ENCODE measurements at regions not wholly inside any gene's neighbourhood (a gene's known extent, or its start where the extent isn't known, plus 50 kb on each side); places are given as distances from the start of the nearest gene placed in this dataset.

GRCh38 chr13:89951341-89951740 is 1396.1 kb upstream of the MIR17HG start:
- Histone ChIP-seq H3K27ac (no peak overlapping the region), H3K4me3 (no peak overlapping the region), H3K27me3 (ENCODE audit: low read depth) (no peaks in the 10 kb centered on the region), H3K36me3 (no peaks in the 10 kb centered on the region), H3K4me1 (no peaks in the 10 kb centered on the region), H3K9me3 (no peaks in the 10 kb centered on the region)
- intact Hi-C loops (cut with DNase I), result no loop called here
- DNase-seq, result no peak
- TF ChIP-seq CTCF (IDR thresholded peaks at IDR 0.05), result no peak
- no peak for ATAC-seq

GRCh38 chr13:89953581-89953980 is 1393.9 kb upstream of the MIR17HG start:
- Histone ChIP-seq H3K36me3 (no peaks in the 10 kb centered on the region), H3K27ac (no peak overlapping the region), H3K27me3 (ENCODE audit: low read depth) (no peaks in the 10 kb centered on the region), H3K4me1 (no peaks in the 10 kb centered on the region), H3K4me3 (no peak overlapping the region), H3K9me3 (no peaks in the 10 kb centered on the region)
- intact Hi-C loops (cut with DNase I), result no loop called here
- no peak for ATAC-seq
- no peak for TF ChIP-seq CTCF (IDR thresholded peaks at IDR 0.05)
- no peak for DNase-seq

GRCh38 chr13:89955773-89956172 is 1391.7 kb upstream of the MIR17HG start:
- intact Hi-C loops (cut with DNase I), result no loop called here
- TF ChIP-seq CTCF (IDR thresholded peaks at IDR 0.05), result no peak
- ATAC-seq (no peak), DNase-seq (no peak)
- no peaks in the 10 kb centered on the region for H3K36me3 ChIP-seq
- no peaks in the 10 kb centered on the region for H3K9me3 ChIP-seq
- no peak overlapping the region for H3K27ac ChIP-seq
- no peaks in the 10 kb centered on the region for H3K27me3 ChIP-seq (ENCODE audit: low read depth)
- no peak overlapping the region for H3K4me3 ChIP-seq
- no peaks in the 10 kb centered on the region for H3K4me1 ChIP-seq

DNA sequence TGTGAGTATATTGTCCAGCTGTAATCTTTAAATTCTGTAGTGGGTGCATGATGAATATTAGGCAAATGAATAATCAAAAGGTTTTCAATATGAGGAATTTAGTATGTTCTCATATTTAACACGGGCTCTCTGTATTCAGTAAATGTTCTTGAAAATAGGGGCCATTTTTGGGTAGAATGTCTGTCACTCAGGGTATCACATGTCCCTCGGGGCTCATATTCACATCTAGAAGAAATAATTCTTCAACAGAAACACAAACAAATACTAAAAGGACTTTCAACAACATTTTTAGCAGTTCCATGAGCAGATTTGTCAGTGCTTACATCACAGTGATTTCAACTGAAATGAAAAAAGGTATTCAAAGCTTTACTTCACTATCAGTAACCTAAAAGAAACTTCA is 1388.4 kb upstream of the MIR17HG start:
- intact Hi-C loops (cut with DNase I), result no loop called here
- no peak for TF ChIP-seq CTCF (IDR thresholded peaks at IDR 0.05)
- Histone ChIP-seq H3K27ac (no peak overlapping the region), H3K4me3 (no peak overlapping the region), H3K36me3 (no peaks in the 10 kb centered on the region), H3K9me3 (no peaks in the 10 kb centered on the region), H3K27me3 (ENCODE audit: low read depth) (no peaks in the 10 kb centered on the region), H3K4me1 (no peaks in the 10 kb centered on the region)
- DNase-seq (no peak), ATAC-seq (no peak)

DNA sequence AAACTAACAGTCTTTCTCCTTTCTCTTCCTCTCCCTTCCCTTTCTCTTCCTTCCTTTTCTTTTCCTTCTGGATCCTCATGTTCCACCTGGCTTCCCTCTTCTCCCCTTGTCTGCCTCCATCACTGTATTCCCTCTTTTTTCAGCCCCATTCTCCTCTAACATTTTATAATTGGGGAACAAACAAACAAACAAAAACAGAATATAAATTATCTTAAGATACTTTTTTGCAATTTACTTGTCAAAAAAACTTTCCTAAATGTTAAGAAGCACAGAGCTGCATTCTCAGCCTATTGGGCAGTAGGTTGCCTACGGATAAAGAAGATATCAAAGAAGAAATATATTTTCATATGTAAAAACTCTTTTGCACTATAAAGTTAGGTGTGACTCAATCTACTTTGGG is 1382.2 kb upstream of the MIR17HG start:
- DNase-seq (no peak), ATAC-seq (no peak)
- no peaks in the 10 kb centered on the region for H3K27me3 ChIP-seq (ENCODE audit: low read depth)
- no peaks in the 10 kb centered on the region for H3K36me3 ChIP-seq
- H3K9me3 ChIP-seq, result no peaks in the 10 kb centered on the region
- H3K4me3 ChIP-seq, result no peak overlapping the region
- no peaks in the 10 kb centered on the region for H3K4me1 ChIP-seq
- intact Hi-C loops (cut with DNase I), result no loop called here
- no peak for TF ChIP-seq CTCF (IDR thresholded peaks at IDR 0.05)
- H3K27ac ChIP-seq, result no peak overlapping the region

DNA sequence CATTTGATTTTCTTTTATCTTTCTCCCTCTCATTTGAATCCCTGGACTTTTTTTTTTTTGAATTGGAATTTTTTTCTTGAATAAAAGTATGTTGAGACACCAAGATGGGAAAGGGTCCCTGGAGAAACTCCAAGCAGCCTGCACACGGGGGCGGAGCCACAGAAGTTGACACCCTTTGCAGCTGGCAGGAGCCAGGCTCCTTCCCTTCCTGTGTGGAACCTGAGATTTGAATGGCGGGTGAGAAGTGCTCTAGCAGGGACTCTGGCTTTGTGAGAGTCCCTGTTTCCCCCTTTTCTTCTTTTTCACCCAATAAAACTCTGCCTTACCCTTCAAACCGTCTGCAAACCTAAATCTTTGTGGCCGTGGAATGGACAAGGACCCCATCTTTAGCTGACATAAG is 1381.0 kb upstream of the MIR17HG start:
- TF ChIP-seq CTCF (IDR thresholded peaks at IDR 0.05), result no peak
- intact Hi-C loops (cut with DNase I), result no loop called here
- no peaks in the 10 kb centered on the region for H3K27me3 ChIP-seq (ENCODE audit: low read depth)
- ATAC-seq (no peak), DNase-seq (no peak)
- no peaks in the 10 kb centered on the region for H3K4me1 ChIP-seq
- H3K36me3 ChIP-seq, result no peaks in the 10 kb centered on the region
- no peak overlapping the region for H3K4me3 ChIP-seq
- H3K9me3 ChIP-seq, result no peaks in the 10 kb centered on the region
- H3K27ac ChIP-seq, result no peak overlapping the region

Measured in lower lobe of right lung (tissue), 2 donors.